Astrocyte of the spinal cord (primary cell): ENCODE measurements at regions not wholly inside any gene's neighbourhood (a gene's known extent, or its start where the extent isn't known, plus 50 kb on each side); places are given as distances from the start of the nearest gene placed in this dataset.

Experiments
- DNase-seq: peaks from one replicate; pipeline ENCODE4 v3.0.0; 2011; ENCODE audit warnings: low read depth, low spot score
- H3K4me3 ChIP-seq: 2 replicates; pipeline ENCODE4 v1.5.1; 2011; ENCODE audit warnings: low read depth, mild to moderate bottlenecking, low read length, moderate library complexity
- in situ Hi-C: cut with HindIII; loops from 2 replicates; pipeline ENCODE4 v1.10.0; 2017; ENCODE audit warnings: low sequenced_read_pairs
- TF ChIP-seq, protein P1 (sequence below): IDR thresholded peaks from 2 replicates; pipeline ENCODE4 v1.5.1; 2012; ENCODE audit warnings: low read depth, mild to moderate bottlenecking, low read length, inconsistent platforms

DNA sequence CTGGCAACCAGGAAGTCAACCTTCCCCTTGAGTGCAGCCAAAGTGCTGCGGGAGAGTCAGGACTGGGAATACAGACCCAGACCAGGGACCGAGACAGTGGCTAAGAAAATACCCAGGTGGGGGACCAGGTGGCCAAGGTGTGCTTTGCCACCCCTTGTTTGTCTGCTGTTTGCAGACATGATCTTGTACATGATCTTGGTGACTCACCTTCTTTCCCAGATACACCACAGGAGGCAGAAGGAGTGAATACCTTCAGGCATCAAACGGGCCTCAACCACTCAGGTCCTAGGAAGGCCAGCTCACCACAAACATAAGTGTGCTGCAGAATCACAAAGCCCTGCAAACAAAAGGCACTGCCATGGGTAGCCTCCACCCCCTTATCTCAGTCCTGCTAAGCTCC, 62.0 kb downstream of the CNGA2 start:
- H3K4me3 ChIP-seq = no peak overlapping the region
- no peak for DNase-seq
- in situ Hi-C loops = no loop called here
- TF ChIP-seq, protein P1, sequence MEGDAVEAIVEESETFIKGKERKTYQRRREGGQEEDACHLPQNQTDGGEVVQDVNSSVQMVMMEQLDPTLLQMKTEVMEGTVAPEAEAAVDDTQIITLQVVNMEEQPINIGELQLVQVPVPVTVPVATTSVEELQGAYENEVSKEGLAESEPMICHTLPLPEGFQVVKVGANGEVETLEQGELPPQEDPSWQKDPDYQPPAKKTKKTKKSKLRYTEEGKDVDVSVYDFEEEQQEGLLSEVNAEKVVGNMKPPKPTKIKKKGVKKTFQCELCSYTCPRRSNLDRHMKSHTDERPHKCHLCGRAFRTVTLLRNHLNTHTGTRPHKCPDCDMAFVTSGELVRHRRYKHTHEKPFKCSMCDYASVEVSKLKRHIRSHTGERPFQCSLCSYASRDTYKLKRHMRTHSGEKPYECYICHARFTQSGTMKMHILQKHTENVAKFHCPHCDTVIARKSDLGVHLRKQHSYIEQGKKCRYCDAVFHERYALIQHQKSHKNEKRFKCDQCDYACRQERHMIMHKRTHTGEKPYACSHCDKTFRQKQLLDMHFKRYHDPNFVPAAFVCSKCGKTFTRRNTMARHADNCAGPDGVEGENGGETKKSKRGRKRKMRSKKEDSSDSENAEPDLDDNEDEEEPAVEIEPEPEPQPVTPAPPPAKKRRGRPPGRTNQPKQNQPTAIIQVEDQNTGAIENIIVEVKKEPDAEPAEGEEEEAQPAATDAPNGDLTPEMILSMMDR = no peak

DNA sequence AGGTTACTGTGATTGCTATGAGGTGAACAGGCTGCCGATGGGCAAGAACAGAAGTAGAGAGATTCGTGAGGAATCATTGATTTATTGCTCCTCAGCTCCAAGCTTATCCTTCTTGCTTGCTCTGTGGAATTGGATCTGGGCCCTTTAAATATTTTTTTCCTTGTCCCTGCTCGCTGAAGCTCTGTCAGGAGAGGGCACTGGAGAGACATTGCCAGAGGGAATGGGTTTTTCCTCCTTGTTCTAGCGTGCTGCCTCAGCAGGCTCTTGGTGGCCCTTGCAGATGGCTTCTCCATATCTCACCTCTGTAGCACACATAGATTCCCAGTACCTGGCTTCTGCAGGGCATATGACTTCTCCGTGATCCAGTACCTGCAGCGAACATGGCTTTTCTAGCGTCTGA, 67.4 kb downstream of the CNGA2 start:
- in situ Hi-C loops = no loop called here
- H3K4me3 ChIP-seq = no peak overlapping the region
- TF ChIP-seq, protein P1 = peak; percentile 13
- DNase-seq = no peak

GRCh38 chrX:151806967-151807540, 72.5 kb downstream of the CNGA2 start:
- in situ Hi-C loops = no loop called here
- no peak overlapping the region for H3K4me3 ChIP-seq
- TF ChIP-seq, protein P1 = no peak
- DNase-seq = no peak

- DNase-seq = no peak
- no peak overlapping the region for H3K4me3 ChIP-seq
- TF ChIP-seq, protein P1 = no peak
- in situ Hi-C loops = no loop called here
These were observed 78.1 kb downstream of the CNGA2 start for GRCh38 chrX:151812661-151813060.

- no peak overlapping the region for H3K4me3 ChIP-seq
- in situ Hi-C loops = no loop called here
- TF ChIP-seq, protein P1 = no peak
- no peak for DNase-seq
These were observed 80.2 kb downstream of the CNGA2 start for GRCh38 chrX:151814767-151815166.

DNA sequence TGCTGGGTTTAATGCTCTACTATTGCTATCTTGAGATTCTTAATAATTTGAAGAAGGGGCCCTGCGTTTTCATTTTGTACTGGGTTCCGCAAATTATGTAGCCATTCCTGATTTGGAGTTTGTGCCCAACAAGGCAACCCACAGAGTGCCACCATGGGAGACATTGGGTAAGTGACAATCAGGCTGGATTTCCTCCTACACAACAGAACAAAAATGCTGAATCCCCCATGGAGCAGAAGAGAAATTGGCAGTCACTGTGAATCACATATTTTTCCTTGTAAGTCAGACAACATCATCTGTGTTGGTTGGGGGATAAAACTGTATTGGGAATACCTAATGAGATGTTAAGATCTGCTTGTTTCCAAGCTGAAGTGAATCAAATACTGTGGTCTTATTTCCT, 80.9 kb downstream of the CNGA2 start:
- TF ChIP-seq, protein P1 = no peak
- in situ Hi-C loops = no loop called here
- H3K4me3 ChIP-seq = no peak overlapping the region
- peak; percentile 27 for DNase-seq

DNA sequence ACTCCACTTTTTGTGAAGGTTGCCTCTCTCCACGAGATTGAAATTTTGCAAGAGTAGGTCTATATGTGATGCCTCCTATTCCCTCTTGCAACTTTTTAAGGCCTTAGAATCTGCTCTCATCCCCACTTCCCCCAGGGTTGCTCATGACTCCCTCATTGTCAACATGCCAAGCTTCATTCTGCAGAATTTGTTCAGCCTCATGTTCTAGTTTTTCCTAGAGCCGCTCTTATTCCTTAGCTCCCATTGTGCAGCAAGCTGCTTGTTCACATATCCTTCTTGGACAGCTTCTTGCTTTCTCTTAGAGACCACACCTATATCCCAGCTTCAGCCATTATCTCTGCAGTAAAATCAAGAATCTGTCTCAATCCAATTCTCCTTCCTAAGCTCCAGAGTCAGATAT, 82.4 kb downstream of the CNGA2 start:
- TF ChIP-seq, protein P1 = no peak
- no peak overlapping the region for H3K4me3 ChIP-seq
- no peak for DNase-seq
- in situ Hi-C loops = no loop called here
